GM13976 (cell line): ENCODE measurements at regions not wholly inside any gene's neighbourhood (a gene's known extent, or its start where the extent isn't known, plus 50 kb on each side); places are given as distances from the start of the nearest gene placed in this dataset.

Experiments used
- DNase-seq: peaks from one replicate; pipeline ENCODE4 v3.0.0; 2012; ENCODE audit warnings: low spot score
- CTCF ChIP-seq: IDR thresholded peaks from 2 replicates; pipeline ENCODE4 v1.5.1; 2012; ENCODE audit warnings: borderline replicate concordance, mild to moderate bottlenecking; ENCODE audit not compliant: insufficient read depth; ENCODE audit errors: extremely low read depth, missing control alignments, control extremely low read depth
- in situ Hi-C: fragments of 300-500 bp; cut with MboI; formaldehyde crosslinking; loops from one replicate; pipeline ENCODE4 v1.12.0; 2022; ENCODE audit warnings: low sequenced_read_pairs, mixed read lengths, inconsistent platforms; ENCODE audit not compliant: unreplicated experiment

- in situ Hi-C loops = no loop called here
- DNase-seq = no peak
- TF ChIP-seq CTCF = no peak
Observed at GRCh38 chr22:48546653-48547424, 1280.8 kb downstream of the BRD1 start.

GRCh38 chr22:48545987-48546386 lies 1281.7 kb downstream of the BRD1 start:
- in situ Hi-C loops = no loop called here

GRCh38 chr22:48541401-48542098 lies 1286.1 kb downstream of the BRD1 start:
- in situ Hi-C loops = no loop called here
- no peak for TF ChIP-seq CTCF
- DNase-seq = no peak

More at GRCh38 chr22:48545987-48546386, 1281.7 kb downstream of the BRD1 start:
- TF ChIP-seq CTCF = no peak
- no peak for DNase-seq

- DNase-seq = no peak
- in situ Hi-C loops = no loop called here
- no peak for TF ChIP-seq CTCF
Observed at GRCh38 chr22:48539261-48539660, 1288.4 kb downstream of the BRD1 start.

GRCh38 chr22:48538291-48538820 lies 1289.3 kb downstream of the BRD1 start:
- TF ChIP-seq CTCF = no peak
- DNase-seq = no peak
- in situ Hi-C loops = no loop called here

GRCh38 chr22:48537343-48537680 lies 1290.4 kb downstream of the BRD1 start:
- no peak for TF ChIP-seq CTCF
- DNase-seq = no peak
- in situ Hi-C loops = no loop called here
